ENCODE measurements at regions not wholly inside any gene's neighbourhood (a gene's known extent, or its start where the extent isn't known, plus 50 kb on each side); places are given as distances from the start of the nearest gene placed in this dataset.

DNA sequence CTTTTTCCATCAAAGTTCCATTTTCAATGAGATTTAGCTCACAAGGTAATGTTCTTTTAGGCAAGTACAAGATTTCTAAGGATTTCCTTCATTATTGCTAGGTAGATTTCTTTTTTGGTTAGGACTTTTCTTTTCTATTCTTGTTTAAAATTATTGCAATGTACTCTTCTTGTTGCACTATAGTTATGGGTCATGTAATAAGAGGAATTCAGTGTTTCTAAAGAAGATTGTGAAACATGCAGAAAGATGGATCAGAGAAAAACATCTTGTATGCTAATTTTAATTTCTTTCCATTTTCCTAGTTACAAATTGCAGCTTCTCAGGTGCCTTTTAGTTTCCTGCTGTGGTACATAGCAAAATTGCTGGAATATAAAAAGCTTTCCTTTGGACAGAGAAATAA is 56.1 kb downstream of the BTG1 start:
- Mint-ChIP-seq H3K27ac (no peak overlapping the region), H3K27me3 (no peaks in the 10 kb centered on the region), H3K4me3 (no peak overlapping the region), H3K4me1 (peaks cover under 1 to 15% (median 2%) of the 10 kb centered on the region in 3 donors), H3K36me3 (peaks cover 4% of the 10 kb centered on the region), H3K9me3 (no peaks in the 10 kb centered on the region)

DNA sequence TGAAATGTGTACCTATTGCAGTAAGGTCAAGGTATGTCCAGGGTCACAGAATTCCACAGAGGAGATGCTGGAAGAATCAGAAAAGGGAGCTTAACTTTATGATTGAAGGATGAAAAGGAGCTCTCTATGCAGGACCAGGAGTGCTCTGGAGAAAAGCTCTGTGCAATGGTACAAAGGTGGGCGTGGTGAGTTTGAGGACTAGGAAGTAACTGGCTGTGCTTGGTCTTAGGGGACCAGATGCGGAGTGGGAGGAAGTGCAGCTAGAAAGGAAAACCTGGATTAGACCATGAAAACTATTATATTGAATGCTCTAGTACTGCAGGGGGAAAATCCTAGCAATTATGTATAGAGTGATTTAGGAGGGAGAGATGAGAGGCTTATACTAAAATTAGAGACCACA is 56.8 kb downstream of the BTG1 start:
- Mint-ChIP-seq H3K9me3 (no peaks in the 10 kb centered on the region), H3K4me3 (no peak overlapping the region), H3K27ac (no peak overlapping the region), H3K4me1 (peaks cover 0 to 12% (median 0%) of the 10 kb centered on the region in 3 donors), H3K27me3 (no peaks in the 10 kb centered on the region), H3K36me3 (peaks cover 4% of the 10 kb centered on the region)

DNA sequence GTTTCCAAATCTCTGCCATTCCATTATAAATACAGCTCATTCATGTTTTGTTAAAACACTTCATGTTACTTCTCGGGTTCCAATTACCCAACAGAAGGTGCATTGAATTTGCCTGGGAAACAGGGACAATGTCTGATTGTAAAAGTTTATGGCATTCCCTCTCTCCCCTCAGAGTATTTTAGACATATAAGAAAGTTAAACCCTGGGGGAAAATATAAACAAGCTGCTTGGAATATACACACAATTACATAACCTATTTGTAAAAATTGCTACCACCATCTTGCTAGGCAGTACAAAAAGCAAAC is 60.0 kb downstream of the BTG1 start:
- Mint-ChIP-seq H3K4me1 (peaks cover 1 to 10% (median 4%) of the 10 kb centered on the region in 3 donors), H3K27ac (no peak overlapping the region), H3K9me3 (no peaks in the 10 kb centered on the region), H3K36me3 (peaks cover 3% of the 10 kb centered on the region), H3K4me3 (no peak overlapping the region), H3K27me3 (no peaks in the 10 kb centered on the region)

GRCh38 chr12:92085040-92085735 is 60.5 kb downstream of the BTG1 start:
- Mint-ChIP-seq H3K9me3 (no peaks in the 10 kb centered on the region), H3K4me3 (no peak overlapping the region), H3K27ac (no peak overlapping the region), H3K4me1 (peaks cover 6 to 15% (median 9%) of the 10 kb centered on the region in 3 donors), H3K27me3 (no peaks in the 10 kb centered on the region), H3K36me3 (peaks cover 3% of the 10 kb centered on the region)

DNA sequence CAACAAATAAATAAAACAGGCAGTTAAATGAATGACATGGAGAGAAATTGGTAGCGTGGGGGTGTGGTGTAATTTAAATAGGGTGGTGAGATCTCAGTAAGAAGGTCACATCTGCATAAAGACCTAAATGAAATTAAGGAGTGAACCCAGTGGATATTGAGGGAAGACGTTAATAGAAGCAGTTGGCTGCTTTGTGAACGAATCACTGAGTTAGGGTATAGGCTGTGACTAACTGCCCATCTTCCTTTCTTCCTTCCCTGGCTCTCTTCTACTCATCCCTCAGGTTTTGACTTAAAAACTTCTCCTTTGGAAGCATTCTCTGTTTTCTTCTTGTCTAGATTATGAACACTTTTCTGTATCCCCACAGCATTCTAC is 64.7 kb downstream of the BTG1 start:
- Mint-ChIP-seq H3K36me3 (no peaks in the 10 kb centered on the region), H3K4me1 (peaks cover 20 to 28% (median 23%) of the 10 kb centered on the region in 3 donors), H3K4me3 (no peak overlapping the region), H3K27ac (no peak overlapping the region), H3K9me3 (no peaks in the 10 kb centered on the region), H3K27me3 (no peaks in the 10 kb centered on the region)

GRCh38 chr12:92079054-92079385 is 66.6 kb downstream of the BTG1 start:
- Mint-ChIP-seq H3K9me3 (no peaks in the 10 kb centered on the region), H3K27ac (peak overlapping the region in 1 of 3 donors; percentile 80), H3K4me1 (peaks cover 28 to 41% (median 32%) of the 10 kb centered on the region in 3 donors), H3K36me3 (no peaks in the 10 kb centered on the region), H3K27me3 (no peaks in the 10 kb centered on the region), H3K4me3 (no peak overlapping the region)

DNA sequence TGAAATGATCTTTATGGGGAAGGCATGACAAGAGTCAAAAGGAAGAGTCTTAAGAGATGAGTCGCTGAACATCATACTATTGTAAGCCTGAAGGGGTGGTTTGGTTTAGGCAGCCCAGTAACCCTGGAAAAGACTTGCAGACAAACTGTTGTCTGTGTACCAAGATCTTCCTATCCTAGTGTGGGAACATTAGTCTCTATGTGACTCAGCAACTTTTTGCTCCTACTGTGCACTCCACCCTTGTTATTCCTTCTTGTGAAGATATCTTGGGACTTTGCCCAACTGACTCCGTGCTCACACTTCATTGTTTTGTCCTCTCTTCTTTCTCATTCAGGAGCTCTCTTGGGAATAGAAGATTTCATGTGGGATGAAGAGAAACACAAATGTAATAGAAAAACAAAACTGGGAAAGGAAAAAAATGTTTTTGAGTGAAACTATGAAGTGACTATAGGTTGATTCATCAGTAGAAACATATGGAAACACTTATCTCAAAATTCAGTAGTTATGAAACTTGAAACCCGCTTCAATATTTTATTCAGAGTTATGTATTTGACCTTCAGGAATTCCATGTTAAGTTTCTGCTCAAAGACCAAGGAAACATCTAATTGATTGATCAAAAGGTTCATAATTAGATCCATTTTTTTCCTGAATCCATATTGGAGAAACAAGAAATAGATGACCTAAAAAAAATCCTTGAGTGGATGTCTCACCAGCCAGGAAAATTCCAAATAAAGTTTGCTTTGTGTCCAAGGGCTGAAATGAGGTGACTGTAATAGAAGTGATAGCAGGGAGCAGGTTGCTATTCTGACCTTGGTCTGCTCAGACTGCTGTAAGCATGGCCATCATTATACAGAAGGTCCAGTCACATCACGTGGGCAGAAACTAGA is 67.2 kb downstream of the BTG1 start:
- no peak overlapping the region for H3K4me3 Mint-ChIP-seq

DNA sequence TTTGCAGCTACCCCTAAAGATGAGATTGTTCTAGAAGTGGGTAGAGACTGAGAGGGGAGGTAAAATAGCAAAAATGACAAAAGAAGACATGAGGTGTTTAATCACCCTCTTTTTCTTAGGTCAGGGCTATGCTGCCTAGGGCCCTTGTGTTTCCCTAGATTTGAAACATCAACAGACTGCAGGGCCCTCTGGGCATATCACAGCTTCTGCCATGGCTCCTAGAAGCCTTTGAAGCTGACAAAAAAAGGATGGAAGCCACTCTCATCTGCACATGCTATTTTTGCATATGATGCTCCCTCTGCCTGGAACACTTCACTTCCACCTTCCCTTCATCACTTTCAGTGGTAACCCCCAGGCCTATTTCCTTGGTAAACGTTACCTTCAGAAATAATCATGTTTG is 68.1 kb downstream of the BTG1 start:
- Mint-ChIP-seq H3K36me3 (no peaks in the 10 kb centered on the region), H3K27ac (peak overlapping the region in 1 of 3 donors; percentile 21), H3K4me3 (no peak overlapping the region), H3K4me1 (peaks cover 28 to 41% (median 32%) of the 10 kb centered on the region in 3 donors), H3K9me3 (no peaks in the 10 kb centered on the region), H3K27me3 (no peaks in the 10 kb centered on the region)

More for the DNA sequence above, 67.2 kb downstream of the BTG1 start:
- Mint-ChIP-seq H3K27ac (no peak overlapping the region), H3K27me3 (no peaks in the 10 kb centered on the region), H3K4me1 (peaks cover 28 to 41% (median 32%) of the 10 kb centered on the region in 3 donors), H3K36me3 (no peaks in the 10 kb centered on the region), H3K9me3 (no peaks in the 10 kb centered on the region)

DNA sequence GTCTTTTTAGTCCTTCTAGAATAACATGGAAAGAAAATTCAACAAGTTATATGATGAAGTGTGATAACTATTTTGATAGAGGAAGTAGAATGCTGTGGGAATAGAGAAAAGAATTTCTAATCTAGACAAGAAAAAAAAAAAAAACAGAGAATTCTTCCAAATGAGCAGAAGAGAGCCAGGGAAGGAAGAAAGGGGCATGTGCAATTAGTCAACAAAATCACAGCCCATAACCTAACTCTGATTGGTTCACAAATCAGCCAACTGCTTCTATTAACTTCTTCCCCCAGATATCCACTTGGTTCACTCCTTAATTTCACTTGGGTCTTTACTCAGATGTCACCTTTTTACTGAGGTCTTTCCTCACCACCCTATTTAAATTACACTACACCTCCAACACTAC is 69.5 kb downstream of the BTG1 start:
- Mint-ChIP-seq H3K4me3 (no peak overlapping the region), H3K36me3 (no peaks in the 10 kb centered on the region), H3K27ac (peak overlapping the region in 2 of 3 donors; percentile 15 to 40), H3K9me3 (no peaks in the 10 kb centered on the region), H3K27me3 (no peaks in the 10 kb centered on the region), H3K4me1 (peaks cover 28 to 37% (median 31%) of the 10 kb centered on the region in 3 donors)

DNA sequence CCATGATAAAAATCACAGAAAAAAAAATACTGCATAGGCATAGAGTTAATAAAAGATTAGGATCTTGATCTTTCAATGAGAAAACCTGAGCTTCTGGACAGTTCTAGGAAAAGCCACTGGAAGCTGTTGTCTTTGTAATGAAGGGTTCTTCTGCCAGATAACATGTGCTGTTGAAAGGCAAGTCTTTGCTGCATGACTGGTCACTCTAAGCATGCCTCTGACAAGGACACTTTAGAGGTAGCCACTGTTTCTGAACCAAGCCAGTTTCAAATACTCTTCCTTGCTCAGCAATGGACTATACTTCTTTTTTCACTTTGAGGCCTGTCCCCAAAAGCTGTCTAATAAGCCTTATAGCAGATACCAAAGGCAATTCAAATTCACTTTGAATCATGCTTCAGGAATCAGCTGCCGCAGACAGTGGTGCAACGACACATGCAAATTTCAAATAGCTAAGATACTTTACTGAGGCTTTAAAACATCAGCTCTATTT is 70.2 kb downstream of the BTG1 start:
- peak overlapping the region in 2 of 3 donors; percentile 15 to 40 for H3K27ac Mint-ChIP-seq
- H3K36me3 Mint-ChIP-seq = no peaks in the 10 kb centered on the region
- H3K27me3 Mint-ChIP-seq = no peaks in the 10 kb centered on the region
- no peaks in the 10 kb centered on the region for H3K9me3 Mint-ChIP-seq
- H3K4me3 Mint-ChIP-seq = peak overlapping the region in 1 of 4 donors; percentile 9
- H3K4me1 Mint-ChIP-seq = peaks cover 24 to 34% (median 27%) of the 10 kb centered on the region in 3 donors

GRCh38 chr12:92074889-92075288 is 70.8 kb downstream of the BTG1 start:
- Mint-ChIP-seq H3K4me3 (no peak overlapping the region), H3K9me3 (no peaks in the 10 kb centered on the region), H3K27ac (peak overlapping the region in 1 of 3 donors; percentile 7)

DNA sequence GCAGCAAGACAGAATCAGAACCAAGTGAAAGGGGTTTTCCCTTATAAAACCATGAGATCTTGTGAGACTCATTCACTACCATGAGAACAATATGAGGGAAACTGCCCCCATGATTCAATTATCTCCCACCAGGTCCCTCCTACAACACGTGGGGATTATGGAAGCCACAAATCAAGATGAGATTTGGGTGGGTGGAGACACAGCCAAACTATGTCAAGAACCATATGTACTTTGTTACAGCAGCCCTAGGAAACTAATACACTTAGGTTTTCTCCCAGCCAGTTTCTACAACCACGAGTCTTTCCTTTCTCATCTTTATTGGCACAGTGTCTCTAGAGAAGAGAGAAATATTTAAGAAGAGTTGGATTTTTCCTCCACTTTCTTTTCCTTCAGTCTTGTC is 72.6 kb downstream of the BTG1 start:
- peaks cover 23 to 28% (median 27%) of the 10 kb centered on the region in 3 donors for H3K4me1 Mint-ChIP-seq
- no peak overlapping the region for H3K4me3 Mint-ChIP-seq
- H3K27ac Mint-ChIP-seq = no peak overlapping the region
- H3K9me3 Mint-ChIP-seq = no peaks in the 10 kb centered on the region
- H3K36me3 Mint-ChIP-seq = no peaks in the 10 kb centered on the region
- no peaks in the 10 kb centered on the region for H3K27me3 Mint-ChIP-seq

More at GRCh38 chr12:92074889-92075288, 70.8 kb downstream of the BTG1 start:
- no peaks in the 10 kb centered on the region for H3K36me3 Mint-ChIP-seq
- no peaks in the 10 kb centered on the region for H3K27me3 Mint-ChIP-seq
- H3K4me1 Mint-ChIP-seq = peaks cover 21 to 29% (median 23%) of the 10 kb centered on the region in 3 donors

- H3K36me3 Mint-ChIP-seq = no peaks in the 10 kb centered on the region
- H3K27ac Mint-ChIP-seq = no peak overlapping the region
- no peaks in the 10 kb centered on the region for H3K9me3 Mint-ChIP-seq
Measured at GRCh38 chr12:92072112-92072511, 73.5 kb downstream of the BTG1 start.

DNA sequence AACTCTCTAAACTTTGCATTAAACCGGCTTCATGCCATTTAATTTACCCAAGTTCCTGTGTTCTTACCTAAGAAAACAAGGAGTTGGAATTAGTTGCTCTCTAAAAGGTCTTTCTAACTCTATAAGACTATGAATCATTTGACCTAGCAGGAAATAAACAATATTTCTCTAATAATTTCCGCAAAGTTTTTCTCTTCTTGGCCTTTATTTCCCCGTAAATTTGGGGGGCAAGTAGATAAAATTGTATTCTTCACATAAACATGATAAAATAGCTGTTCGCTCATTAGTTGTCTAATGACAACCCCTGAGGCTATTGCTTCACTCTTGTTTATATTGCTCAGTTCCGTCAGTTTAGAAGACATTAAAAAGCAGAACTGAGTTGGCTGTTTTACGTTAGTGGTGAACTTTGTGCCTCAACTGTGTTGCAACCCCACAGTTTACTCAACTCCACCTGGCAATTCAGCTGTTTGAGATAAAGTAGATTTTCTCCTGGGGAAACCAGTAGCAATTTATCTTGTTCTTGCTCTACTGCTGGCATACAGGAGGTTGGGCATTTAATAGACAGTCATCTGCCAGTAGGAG is 74.7 kb downstream of the BTG1 start:
- H3K4me3 Mint-ChIP-seq = no peak overlapping the region
- H3K27me3 Mint-ChIP-seq = no peaks in the 10 kb centered on the region
- H3K4me1 Mint-ChIP-seq = peaks cover 13 to 18% (median 14%) of the 10 kb centered on the region in 3 donors
- H3K36me3 Mint-ChIP-seq = no peaks in the 10 kb centered on the region
- no peak overlapping the region for H3K27ac Mint-ChIP-seq
- H3K9me3 Mint-ChIP-seq = no peaks in the 10 kb centered on the region

More at GRCh38 chr12:92072112-92072511, 73.5 kb downstream of the BTG1 start:
- H3K4me3 Mint-ChIP-seq = no peak overlapping the region
- no peaks in the 10 kb centered on the region for H3K27me3 Mint-ChIP-seq
- peaks cover 20 to 25% (median 22%) of the 10 kb centered on the region in 3 donors for H3K4me1 Mint-ChIP-seq
